DOHH2 (cell line): ENCODE measurements at regions not wholly inside any gene's neighbourhood (a gene's known extent, or its start where the extent isn't known, plus 50 kb on each side); places are given as distances from the start of the nearest gene placed in this dataset.

Source experiments
- H3F3A ChIP-seq: fragments of 200-600 bp; sonication (generic), shearing (Covaris generic); 2 replicates; pipeline ENCODE4 v1.6.0; 2016; ENCODE audit warnings: antibody characterized with exemption, mild to moderate bottlenecking; ENCODE audit not compliant: control insufficient read depth, insufficient read depth
- H3K27ac ChIP-seq: fragments of 200-600 bp; sonication (generic); 2 replicates; pipeline ENCODE4 v1.5.1; 2014; ENCODE audit warnings: low read depth, mild to moderate bottlenecking, low read length, moderate library complexity
- H3K27me3 ChIP-seq: fragments of 200-600 bp; sonication (generic); 2 replicates; pipeline ENCODE4 v1.6.1; 2014; ENCODE audit warnings: mild to moderate bottlenecking, low read length, mixed read lengths; ENCODE audit not compliant: control insufficient read depth
- H3K36me3 ChIP-seq: fragments of 200-600 bp; sonication (generic); 2 replicates; pipeline ENCODE4 v1.6.1; 2014; ENCODE audit warnings: mild to moderate bottlenecking, low read length, moderate library complexity, mixed read lengths; ENCODE audit not compliant: control insufficient read depth
- H3K4me1 ChIP-seq: fragments of 200-600 bp; sonication (generic); 2 replicates; pipeline ENCODE4 v1.6.1; 2014; ENCODE audit warnings: mild to moderate bottlenecking, low read length, mixed read lengths; ENCODE audit not compliant: control insufficient read depth
- H3K4me2 ChIP-seq: fragments of 200-600 bp; sonication (generic); 2 replicates; pipeline ENCODE4 v1.6.0; 2014; ENCODE audit warnings: mild to moderate bottlenecking, low read length, moderate library complexity
- H3K4me3 ChIP-seq: fragments of 200-600 bp; sonication (generic); 2 replicates; pipeline ENCODE4 v1.5.1; 2014; ENCODE audit warnings: mild to moderate bottlenecking, low read length, mixed read lengths
- H3K79me2 ChIP-seq: fragments of 200-600 bp; sonication (generic); 2 replicates; pipeline ENCODE4 v1.6.1; 2014; ENCODE audit warnings: mild to moderate bottlenecking, low read length, mixed read lengths; ENCODE audit not compliant: control insufficient read depth
- H3K9me2 ChIP-seq: fragments of 200-600 bp; sonication (generic); replicated peaks from 2 replicates; pipeline ENCODE4 v1.6.1; 2014; ENCODE audit warnings: mild to moderate bottlenecking, low read length, mixed read lengths; ENCODE audit not compliant: control insufficient read depth
- H3K9me3 ChIP-seq: fragments of 200-600 bp; sonication (generic); 2 replicates; pipeline ENCODE4 v1.6.1; 2014; ENCODE audit warnings: antibody characterized with exemption, low read length, mixed read lengths; ENCODE audit not compliant: control insufficient read depth, insufficient read depth
- H4K20me1 ChIP-seq: fragments of 200-600 bp; sonication (generic); 2 replicates; pipeline ENCODE4 v1.6.0; 2014; ENCODE audit warnings: low read depth, mild to moderate bottlenecking, antibody characterized with exemption, low read length, moderate library complexity; ENCODE audit not compliant: control insufficient read depth, insufficient read depth
- CTCF ChIP-seq: fragments of 200-600 bp; sonication (generic); IDR thresholded peaks from one replicate; pipeline ENCODE4 v1.5.1; 2014; ENCODE audit warnings: antibody characterized with exemption, mild to moderate bottlenecking, low read depth, low read length; ENCODE audit not compliant: poor library complexity, severe bottlenecking
- EZH2phosphoT487 ChIP-seq: fragments of 200-600 bp; sonication (generic); IDR thresholded peaks from 2 replicates; pipeline ENCODE4 v1.6.1; 2017; ENCODE audit warnings: borderline replicate concordance, mild to moderate bottlenecking, antibody characterized with exemption, low read length, moderate library complexity, mixed read lengths

DNA sequence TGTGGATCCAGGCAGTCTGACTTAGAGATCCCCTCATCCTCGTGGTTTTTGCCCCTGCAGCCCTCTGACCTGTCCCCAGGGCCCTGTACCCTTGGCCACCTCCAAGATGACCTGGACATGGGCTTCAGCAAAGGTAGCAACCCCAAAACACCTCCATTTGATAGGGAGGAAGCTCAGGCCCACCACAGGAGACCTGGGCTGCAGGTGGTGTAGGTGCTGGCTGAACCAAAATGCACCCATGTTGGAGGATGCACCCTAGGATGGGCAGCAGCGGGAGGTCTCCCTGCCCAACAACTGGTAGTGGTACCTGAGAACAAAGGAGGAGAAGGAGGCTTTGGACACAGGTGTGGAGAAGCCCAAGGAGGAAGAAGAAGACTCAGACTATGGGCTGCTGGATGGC lies 188.7 kb downstream of the ZNF716 start:
- Histone ChIP-seq H3K9me2 (no peaks in the 10 kb centered on the region), H3K4me2 (no peak overlapping the region), H3K9me3 (peaks cover 8% of the 10 kb centered on the region; the same call in 1 of the 2 replicates), H3K4me1 (no peaks in the 10 kb centered on the region), H3K27ac (no peak overlapping the region), H4K20me1 (no peaks in the 10 kb centered on the region), H3K4me3 (no peak overlapping the region), H3K27me3 (no peaks in the 10 kb centered on the region), H3F3A (no peaks in the 10 kb centered on the region), H3K79me2 (no peaks in the 10 kb centered on the region), H3K36me3 (no peaks in the 10 kb centered on the region)
- no peak for TF ChIP-seq CTCF

DNA sequence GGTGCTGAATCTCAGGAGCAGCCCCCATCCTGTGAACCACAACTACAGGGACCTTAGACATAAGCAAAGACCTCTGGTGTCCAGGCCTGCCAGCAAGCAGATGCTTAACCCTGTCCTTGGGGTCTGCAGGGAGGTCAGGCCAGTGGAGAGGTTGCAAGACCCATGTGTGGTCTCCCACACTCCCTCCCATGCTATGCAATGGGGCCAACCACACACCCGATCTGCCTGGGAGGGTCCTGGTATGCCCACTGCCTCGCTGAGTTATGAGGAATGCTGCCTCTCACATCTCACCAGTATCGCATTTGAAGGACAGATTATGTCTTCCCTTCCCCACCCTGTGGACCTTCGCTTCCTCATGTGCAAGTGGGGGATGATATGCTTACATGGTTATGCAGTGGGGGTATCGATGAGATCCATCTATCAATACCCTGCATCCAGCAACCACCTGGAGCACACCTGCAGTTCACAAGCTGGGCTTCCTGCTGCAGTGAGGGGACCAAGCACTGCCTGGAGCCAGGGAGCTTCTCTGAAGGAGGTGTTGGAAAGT lies 191.6 kb downstream of the ZNF716 start:
- Histone ChIP-seq H3K4me3 (no peak overlapping the region), H3K27me3 (no peaks in the 10 kb centered on the region), H3K27ac (no peak overlapping the region), H3F3A (no peaks in the 10 kb centered on the region), H3K9me3 (peaks cover 15% of the 10 kb centered on the region; the same call in 1 of the 2 replicates), H4K20me1 (no peaks in the 10 kb centered on the region), H3K4me2 (no peak overlapping the region), H3K4me1 (no peaks in the 10 kb centered on the region), H3K36me3 (no peaks in the 10 kb centered on the region), H3K9me2 (no peaks in the 10 kb centered on the region), H3K79me2 (no peaks in the 10 kb centered on the region)
- no peak for TF ChIP-seq CTCF
- TF ChIP-seq EZH2phosphoT487: no peak

DNA sequence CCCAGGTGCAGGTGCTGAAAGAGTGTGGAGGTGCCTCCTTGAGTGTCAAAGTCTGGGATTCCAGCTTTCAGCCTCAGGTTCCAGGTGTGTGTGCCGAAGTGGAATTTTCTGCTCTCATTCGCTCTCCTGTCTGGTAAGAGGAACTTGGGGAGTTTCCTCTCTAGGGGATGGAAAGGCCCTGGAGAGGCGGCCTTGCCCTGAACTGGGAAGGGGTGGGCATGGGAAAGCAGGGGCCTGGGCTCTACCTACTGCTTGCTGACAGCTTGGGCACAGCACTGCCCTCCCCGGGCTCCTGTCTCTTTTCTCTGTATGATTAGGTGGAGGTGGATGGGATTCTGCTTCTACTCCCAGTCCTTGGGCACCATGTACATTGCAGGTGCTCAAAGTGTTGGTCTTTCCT lies 192.8 kb downstream of the ZNF716 start:
- H3K36me3 ChIP-seq: no peaks in the 10 kb centered on the region
- H3K4me1 ChIP-seq: no peaks in the 10 kb centered on the region
- no peaks in the 10 kb centered on the region for H3F3A ChIP-seq
- H3K4me3 ChIP-seq: no peak overlapping the region
- no peak overlapping the region for H3K27ac ChIP-seq
- no peaks in the 10 kb centered on the region for H4K20me1 ChIP-seq
- H3K9me3 ChIP-seq: peaks cover 20% of the 10 kb centered on the region; the same call in 1 of the 2 replicates
- no peak for TF ChIP-seq EZH2phosphoT487
- TF ChIP-seq CTCF: no peak
- H3K79me2 ChIP-seq: no peaks in the 10 kb centered on the region
- H3K27me3 ChIP-seq: no peaks in the 10 kb centered on the region
- no peak overlapping the region for H3K4me2 ChIP-seq
- no peaks in the 10 kb centered on the region for H3K9me2 ChIP-seq
